ENCODE measurements at regions not wholly inside any gene's neighbourhood (a gene's known extent, or its start where the extent isn't known, plus 50 kb on each side); places are given as distances from the start of the nearest gene placed in this dataset.

DNA sequence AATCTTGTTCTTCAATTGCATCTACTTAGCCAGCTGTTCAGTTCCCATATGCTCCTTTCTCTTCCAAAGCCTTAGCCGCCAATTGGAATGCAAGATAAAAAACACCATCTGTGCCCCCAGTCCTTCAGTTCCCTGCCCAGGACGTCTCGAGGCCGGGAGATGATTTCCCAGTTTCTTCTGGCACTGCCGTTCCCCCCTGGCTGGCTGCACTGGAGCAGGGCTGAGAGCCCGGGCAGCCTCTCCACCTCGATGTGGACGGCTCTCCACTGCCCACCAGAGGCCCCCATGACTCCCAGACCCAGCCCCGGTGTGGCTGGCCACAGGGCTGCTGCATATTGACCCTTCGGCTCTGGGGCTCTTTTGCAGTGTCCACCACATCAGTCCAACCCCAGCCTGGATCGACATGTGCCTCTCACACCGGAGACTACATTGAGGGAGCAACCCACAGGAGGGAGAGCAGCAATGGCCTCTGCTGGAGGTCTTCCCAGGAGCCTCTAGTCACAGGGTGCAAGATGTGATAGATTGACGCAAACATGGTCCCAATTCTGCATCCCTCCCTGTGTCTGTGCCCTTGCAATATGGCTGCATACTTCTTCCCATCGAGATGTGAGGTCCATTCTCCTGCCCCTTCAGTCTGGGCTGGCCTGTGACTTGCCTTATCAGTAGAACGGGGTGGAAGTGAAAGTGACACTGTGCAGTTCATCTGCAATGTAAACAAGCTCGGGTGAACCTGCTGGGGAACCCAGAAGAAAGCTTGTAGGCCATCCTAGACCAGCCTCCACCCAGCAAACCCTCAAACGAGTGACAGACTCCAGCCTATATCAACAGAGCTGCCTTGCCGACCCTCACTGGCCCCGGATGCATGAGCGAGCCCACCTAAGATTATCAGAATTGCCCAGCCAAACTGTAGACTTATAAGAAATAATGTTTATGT, 52.3 kb upstream of the PRR20G start:
- intact Hi-C loops (cut with DNase I; ENCODE audit: low total_unique reads), result no loop called here
- no peak overlapping the region for H3K4me3 ChIP-seq
- H3K36me3 ChIP-seq, result no peaks in the 10 kb centered on the region
- peaks cover 0 to 3% (median 0%) of the 10 kb centered on the region in 8 donors for H3K9me3 ChIP-seq
- DNase-seq, result no peak
- H3K4me1 ChIP-seq, result no peaks in the 10 kb centered on the region
- H3K27ac ChIP-seq, result no peak overlapping the region
- TF ChIP-seq POLR2A (IDR thresholded peaks at IDR 0.05), result no peak
- TF ChIP-seq CTCF (IDR thresholded peaks at IDR 0.05 in 8 of 11, conservative IDR thresholded peaks at IDR 0.05 in 3 of 11), result no peak
- no peak for TF ChIP-seq POLR2AphosphoS5 (IDR thresholded peaks at IDR 0.05)
- WGBS, 5 donors, result 60 to 64% (median 63%) methylated on average over 18 to 20 of the region's 20 CpGs
- H3K27me3 ChIP-seq (replicated peaks in 1 of 7), result peaks cover 3 to 91% (median 21%) of the 10 kb centered on the region in 7 donors

DNA sequence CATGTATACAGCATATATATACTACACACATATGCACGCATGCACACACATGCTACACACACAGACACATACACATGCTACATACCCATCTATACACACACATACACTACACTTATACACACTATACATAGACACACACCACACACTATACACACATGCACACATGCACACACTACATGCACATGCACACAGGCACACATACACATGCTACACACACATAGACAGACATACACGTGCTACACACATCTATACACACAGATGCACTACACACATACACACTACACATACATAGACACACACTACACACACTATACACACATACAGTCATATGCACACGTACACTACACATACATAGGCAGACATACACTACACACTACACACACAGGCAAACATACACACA, 51.2 kb upstream of the PRR20G start:
- H3K27me3 ChIP-seq (replicated peaks in 1 of 7), result peaks cover 3 to 80% (median 21%) of the 10 kb centered on the region in 7 donors
- 68 to 86% (median 72%) methylated on average over 3 of the region's 3 CpGs for WGBS, 5 donors
- DNase-seq, result no peak
- H3K9me3 ChIP-seq, result peaks cover 3 to 14% (median 10%) of the 10 kb centered on the region in 8 donors
- H3K36me3 ChIP-seq, result no peaks in the 10 kb centered on the region
- intact Hi-C loops (cut with DNase I; ENCODE audit: low total_unique reads), result no loop called here
- no peak overlapping the region for H3K27ac ChIP-seq
- H3K4me1 ChIP-seq, result no peaks in the 10 kb centered on the region
- H3K4me3 ChIP-seq, result no peak overlapping the region
- no peak for TF ChIP-seq POLR2A (IDR thresholded peaks at IDR 0.05)

DNA sequence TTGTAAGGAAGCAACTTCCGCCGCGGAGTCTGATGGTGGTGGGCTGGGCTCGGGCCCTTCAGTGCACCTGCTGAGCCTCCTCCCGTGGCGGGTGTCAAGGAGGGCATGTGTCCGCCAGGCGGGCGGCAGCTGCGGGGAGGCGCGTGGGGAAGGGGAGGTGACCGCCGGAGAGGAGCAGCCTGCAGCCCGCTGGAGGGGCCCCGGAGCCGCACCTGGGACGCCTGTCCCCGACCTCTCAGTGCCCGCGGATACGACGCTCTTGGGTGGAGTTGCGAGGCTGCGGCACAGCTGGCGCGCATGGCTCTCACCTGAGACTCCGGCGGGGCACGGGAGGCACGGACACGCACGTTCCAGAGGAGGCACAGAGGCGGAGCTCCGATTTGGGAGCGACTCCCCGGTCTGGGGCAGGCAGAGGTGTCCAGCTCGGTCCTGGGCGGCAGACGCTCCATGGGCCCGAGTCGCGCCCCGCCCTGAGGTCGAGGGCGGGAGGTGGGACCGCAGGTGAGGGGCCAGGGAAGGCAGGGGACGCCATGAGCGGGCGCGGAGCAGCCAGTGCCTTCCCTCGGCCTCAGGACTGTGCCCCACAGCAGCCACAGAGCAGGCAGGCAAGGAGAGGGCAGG, 50.2 kb upstream of the PRR20G start:
- Histone ChIP-seq H3K4me3 (no peak overlapping the region), H3K4me1 (no peaks in the 10 kb centered on the region), H3K27ac (no peak overlapping the region), H3K36me3 (no peaks in the 10 kb centered on the region), H3K27me3 (replicated peaks in 1 of 7) (peaks cover 3 to 73% (median 21%) of the 10 kb centered on the region in 7 donors), H3K9me3 (peaks cover 3 to 24% (median 16%) of the 10 kb centered on the region in 8 donors)
- TF ChIP-seq CTCF (IDR thresholded peaks at IDR 0.05 in 8 of 11, conservative IDR thresholded peaks at IDR 0.05 in 3 of 11) (no peak), POLR2AphosphoS5 (IDR thresholded peaks at IDR 0.05) (no peak), POLR2A (IDR thresholded peaks at IDR 0.05) (no peak)
- WGBS, 5 donors, result 12 to 24% (median 19%) methylated on average over 16 to 52 of the region's 52 CpGs
- intact Hi-C loops (cut with DNase I; ENCODE audit: low total_unique reads), result no loop called here
- DNase-seq, result no peak
